PC-9 (cell line): ENCODE measurements at regions not wholly inside any gene's neighbourhood (a gene's known extent, or its start where the extent isn't known, plus 50 kb on each side); places are given as distances from the start of the nearest gene placed in this dataset.

Experiments
- BruUV-seq: library from RNA; stranded (reverse); fragments of 400-500 nt; replicated peaks from 2 replicates; lab custom pipeline; 2021; lab: Mats Ljungman, UMichigan
- CTCF ChIA-PET: fragments of 300-600 bp; sonication (Branson Sonifier 250); formaldehyde crosslinking; loops from one replicate; lab custom pipeline; 2022; ENCODE audit warnings: antibody characterized with exemption; lab: Charles Lee
- POLR2A ChIA-PET: fragments of 300-600 bp; sonication (Branson Sonifier 250); formaldehyde crosslinking; loops from one replicate; lab custom pipeline; 2022; ENCODE audit warnings: antibody characterized with exemption; ENCODE audit not compliant: unreplicated experiment; lab: Charles Lee
- DNase-seq, 2 experiments: peaks; one replicate each; pipeline versions ENCODE4 v3.0.0 to v3.0.0-alpha.2; 2015 to 2022; ENCODE audit warnings: mixed read lengths in 1 of 2
- H2AFZ ChIP-seq: fragments of 200-600 bp; sonication (generic); 2 replicates; pipeline ENCODE4 v1.8.1; 2017; ENCODE audit warnings: antibody characterized with exemption
- H3F3A ChIP-seq: fragments of 200-600 bp; sonication (generic); 2 replicates; pipeline ENCODE4 v1.8.1; 2017; ENCODE audit warnings: antibody characterized with exemption, mild to moderate bottlenecking, low read depth; ENCODE audit not compliant: insufficient read depth
- H3K27ac ChIP-seq: fragments of 200-600 bp; sonication (generic); 2 replicates; pipeline ENCODE4 v1.6.1; 2016; ENCODE audit warnings: mixed run types
- H3K27me3 ChIP-seq: fragments of 200-600 bp; sonication (generic); 2 replicates; pipeline ENCODE4 v1.6.1; 2016; ENCODE audit warnings: low read depth, mixed run types; ENCODE audit not compliant: insufficient read depth
- H3K36me3 ChIP-seq: fragments of 200-600 bp; sonication (generic); 2 replicates; pipeline ENCODE4 v1.6.1; 2016; ENCODE audit warnings: low read depth, mixed run types
- H3K4me1 ChIP-seq: fragments of 200-600 bp; sonication (generic); replicated peaks from 2 replicates; pipeline ENCODE4 v1.6.1; 2016; ENCODE audit warnings: mixed run types; ENCODE audit not compliant: insufficient read depth
- H3K4me2 ChIP-seq: fragments of 200-600 bp; sonication (generic); 2 replicates; pipeline ENCODE4 v1.6.1; 2017; ENCODE audit warnings: mixed run types
- H3K4me3 ChIP-seq: fragments of 200-600 bp; sonication (generic); 2 replicates; pipeline ENCODE4 v1.6.1; 2016; ENCODE audit warnings: mixed run types
- H3K79me2 ChIP-seq: fragments of 200-600 bp; sonication (generic); 2 replicates; pipeline ENCODE4 v1.6.1; 2017; ENCODE audit warnings: low read depth, mixed run types
- H3K9me2 ChIP-seq: fragments of 200-600 bp; sonication (generic); 2 replicates; pipeline ENCODE4 v1.8.1; 2017; ENCODE audit warnings: mild to moderate bottlenecking; ENCODE audit not compliant: insufficient read depth
- H3K9me3 ChIP-seq: fragments of 200-600 bp; sonication (generic); 2 replicates; pipeline ENCODE4 v1.8.1; 2016; ENCODE audit warnings: low read depth; ENCODE audit not compliant: insufficient read depth
- H4K20me1 ChIP-seq: fragments of 200-600 bp; sonication (generic); 2 replicates; pipeline ENCODE4 v1.8.1; 2017; ENCODE audit not compliant: insufficient read depth
- CTCF ChIP-seq: fragments of 200-600 bp; sonication (generic); conservative IDR thresholded peaks from 2 replicates; pipeline ENCODE4 v1.6.1; 2017; ENCODE audit warnings: mixed run types, antibody characterized with exemption, mild to moderate bottlenecking, moderate library complexity
- EZH2 ChIP-seq: fragments of 200-600 bp; sonication (generic); IDR thresholded peaks from 2 replicates; pipeline ENCODE4 v1.8.0; 2017; ENCODE audit warnings: antibody characterized with exemption, low read depth
- intact Hi-C: fragments of 100-400 bp; cut with micrococcal nuclease; formaldehyde crosslinking; loops from one replicate; pipeline ENCODE4 v1.10.0; 2022; ENCODE audit not compliant: unreplicated experiment

- no peak for TF ChIP-seq CTCF
- TF ChIP-seq EZH2, result no peak
- no peaks in the 10 kb centered on the region for H3K4me1 ChIP-seq
- no peak overlapping the region for H3K4me3 ChIP-seq
- H3F3A ChIP-seq, result no peaks in the 10 kb centered on the region
- H3K36me3 ChIP-seq, result no peaks in the 10 kb centered on the region
- no peak overlapping the region for H3K4me2 ChIP-seq
- intact Hi-C loops, result no loop called here
- no peaks in the 10 kb centered on the region for H4K20me1 ChIP-seq
- BruUV-seq, result no TSS peak
- H3K79me2 ChIP-seq, result no peaks in the 10 kb centered on the region
- ChIA-PET CTCF (no interaction called here), POLR2A (no interaction called here)
- no peaks in the 10 kb centered on the region for H3K9me3 ChIP-seq
- DNase-seq, result no peak
- H3K27ac ChIP-seq, result no peak overlapping the region
- H2AFZ ChIP-seq, result no peak overlapping the region
- no peaks in the 10 kb centered on the region for H3K27me3 ChIP-seq
- no peaks in the 10 kb centered on the region for H3K9me2 ChIP-seq
Measured at GRCh38 chr4:124484940-124485339, 227.6 kb downstream of the ANKRD50 start.

- intact Hi-C loops, result no loop called here
- DNase-seq, result no peak
- Histone ChIP-seq H2AFZ (no peak overlapping the region), H3F3A (no peaks in the 10 kb centered on the region), H3K4me1 (no peaks in the 10 kb centered on the region), H4K20me1 (no peaks in the 10 kb centered on the region), H3K79me2 (no peaks in the 10 kb centered on the region), H3K36me3 (no peaks in the 10 kb centered on the region), H3K27ac (no peak overlapping the region), H3K27me3 (no peaks in the 10 kb centered on the region), H3K9me2 (no peaks in the 10 kb centered on the region), H3K4me2 (no peak overlapping the region), H3K4me3 (no peak overlapping the region), H3K9me3 (no peaks in the 10 kb centered on the region)
- CTCF ChIA-PET, result no interaction called here
- POLR2A ChIA-PET, result no interaction called here
- no TSS peak for BruUV-seq
- TF ChIP-seq CTCF (no peak), EZH2 (no peak)
Measured at GRCh38 chr4:124486423-124486822, 226.1 kb downstream of the ANKRD50 start.

GRCh38 chr4:124487651-124488050 lies 224.9 kb downstream of the ANKRD50 start:
- Histone ChIP-seq H3K36me3 (no peaks in the 10 kb centered on the region), H3F3A (no peaks in the 10 kb centered on the region), H3K9me3 (no peaks in the 10 kb centered on the region), H3K27me3 (no peaks in the 10 kb centered on the region), H3K4me1 (no peaks in the 10 kb centered on the region), H3K4me3 (no peak overlapping the region), H3K9me2 (no peaks in the 10 kb centered on the region), H3K27ac (no peak overlapping the region), H3K79me2 (no peaks in the 10 kb centered on the region), H4K20me1 (no peaks in the 10 kb centered on the region), H2AFZ (no peak overlapping the region), H3K4me2 (no peak overlapping the region)
- no TSS peak for BruUV-seq
- no peak for TF ChIP-seq EZH2
- TF ChIP-seq CTCF, result no peak
- ChIA-PET CTCF (no interaction called here), POLR2A (no interaction called here)
- DNase-seq, result no peak
- intact Hi-C loops, result no loop called here
